ENCODE measurements at regions not wholly inside any gene's neighbourhood (a gene's known extent, or its start where the extent isn't known, plus 50 kb on each side); places are given as distances from the start of the nearest gene placed in this dataset.

GRCh38 chr16:6576606-6577005 lies 756.0 kb upstream of the RBFOX1 start:
- Mint-ChIP-seq H3K36me3 (ENCODE audit: low read depth) (no peaks in the 10 kb centered on the region), H3K4me1 (peaks cover 4% of the 10 kb centered on the region), H3K27me3 (ENCODE audit: low read depth) (peaks cover 25% of the 10 kb centered on the region), H3K9me3 (no peaks in the 10 kb centered on the region), H3K27ac (peak overlapping the region in 2 of 3 experiments; percentile 21 to 29), H3K4me3 (no peak overlapping the region)
- no peak for TF ChIP-seq CTCF (IDR thresholded peaks at IDR 0.05; ENCODE audit: unreplicated experiment in 3 of 3)

GRCh38 chr16:6576113-6576512 lies 756.5 kb upstream of the RBFOX1 start:
- peaks cover 4% of the 10 kb centered on the region for H3K4me1 Mint-ChIP-seq
- no peaks in the 10 kb centered on the region for H3K36me3 Mint-ChIP-seq (ENCODE audit: low read depth)
- H3K9me3 Mint-ChIP-seq, result no peaks in the 10 kb centered on the region

GRCh38 chr16:6574146-6574545 lies 758.5 kb upstream of the RBFOX1 start:
- no peak for TF ChIP-seq CTCF (IDR thresholded peaks at IDR 0.05; ENCODE audit: unreplicated experiment in 3 of 3)

More at GRCh38 chr16:6576113-6576512, 756.5 kb upstream of the RBFOX1 start:
- Mint-ChIP-seq H3K27ac (peak overlapping the region in 2 of 3 experiments; percentile 21 to 29), H3K27me3 (ENCODE audit: low read depth) (peaks cover 20% of the 10 kb centered on the region), H3K4me3 (no peak overlapping the region)
- TF ChIP-seq CTCF (IDR thresholded peaks at IDR 0.05; ENCODE audit: unreplicated experiment in 3 of 3), result no peak

GRCh38 chr16:6573577-6573976 lies 759.1 kb upstream of the RBFOX1 start:
- Mint-ChIP-seq H3K27me3 (ENCODE audit: low read depth) (peaks cover 20% of the 10 kb centered on the region), H3K9me3 (no peaks in the 10 kb centered on the region), H3K36me3 (ENCODE audit: low read depth) (no peaks in the 10 kb centered on the region), H3K27ac (no peak overlapping the region), H3K4me3 (no peak overlapping the region), H3K4me1 (peaks cover 4% of the 10 kb centered on the region)
- TF ChIP-seq CTCF (IDR thresholded peaks at IDR 0.05; ENCODE audit: unreplicated experiment in 3 of 3), result peak in 2 of 3 experiments; percentile 25 to 47

More at GRCh38 chr16:6574146-6574545, 758.5 kb upstream of the RBFOX1 start:
- peaks cover 4% of the 10 kb centered on the region for H3K4me1 Mint-ChIP-seq
- no peaks in the 10 kb centered on the region for H3K9me3 Mint-ChIP-seq
- H3K4me3 Mint-ChIP-seq, result no peak overlapping the region
- no peaks in the 10 kb centered on the region for H3K36me3 Mint-ChIP-seq (ENCODE audit: low read depth)
- H3K27ac Mint-ChIP-seq, result no peak overlapping the region
- H3K27me3 Mint-ChIP-seq (ENCODE audit: low read depth), result peaks cover 20% of the 10 kb centered on the region

GRCh38 chr16:6571044-6571443 lies 761.6 kb upstream of the RBFOX1 start:
- H3K27ac Mint-ChIP-seq, result no peak overlapping the region
- H3K4me3 Mint-ChIP-seq, result no peak overlapping the region
- peaks cover 12% of the 10 kb centered on the region for H3K27me3 Mint-ChIP-seq (ENCODE audit: low read depth)
- no peaks in the 10 kb centered on the region for H3K4me1 Mint-ChIP-seq
- H3K36me3 Mint-ChIP-seq (ENCODE audit: low read depth), result no peaks in the 10 kb centered on the region
- no peaks in the 10 kb centered on the region for H3K9me3 Mint-ChIP-seq
- TF ChIP-seq CTCF (IDR thresholded peaks at IDR 0.05; ENCODE audit: unreplicated experiment in 3 of 3), result no peak

GRCh38 chr16:6570530-6570929 lies 762.1 kb upstream of the RBFOX1 start:
- no peak for TF ChIP-seq CTCF (IDR thresholded peaks at IDR 0.05; ENCODE audit: unreplicated experiment in 3 of 3)
- H3K9me3 Mint-ChIP-seq, result no peaks in the 10 kb centered on the region
- no peaks in the 10 kb centered on the region for H3K36me3 Mint-ChIP-seq (ENCODE audit: low read depth)
- H3K27ac Mint-ChIP-seq, result no peak overlapping the region
- no peak overlapping the region for H3K4me3 Mint-ChIP-seq
- peaks cover 12% of the 10 kb centered on the region for H3K27me3 Mint-ChIP-seq (ENCODE audit: low read depth)
- H3K4me1 Mint-ChIP-seq, result no peaks in the 10 kb centered on the region

Measured in nephron (organoid).